BLaER1 (cell line): ENCODE measurements at regions not wholly inside any gene's neighbourhood (a gene's known extent, or its start where the extent isn't known, plus 50 kb on each side); places are given as distances from the start of the nearest gene placed in this dataset.
A peak's percentile ranks its signal among the peaks of the same experiment; 100 is the strongest.

Source experiments
- H3K27ac ChIP-seq: shearing (Covaris generic); formaldehyde crosslinking; 2 replicates; pipeline ENCODE4 v1.8.1; 2022
- H3K27me3 ChIP-seq: shearing (Covaris generic); formaldehyde crosslinking; 2 replicates; pipeline ENCODE4 v1.8.1; 2022
- H3K36me3 ChIP-seq: shearing (Covaris generic); formaldehyde crosslinking; 2 replicates; pipeline ENCODE4 v1.8.1; 2022
- H3K4me1 ChIP-seq: shearing (Covaris generic); formaldehyde crosslinking; 2 replicates; pipeline ENCODE4 v1.8.1; 2022
- H3K4me2 ChIP-seq: shearing (Covaris generic); formaldehyde crosslinking; 2 replicates; pipeline ENCODE4 v1.8.1; 2022
- H3K4me3 ChIP-seq: shearing (Covaris generic); formaldehyde crosslinking; 2 replicates; pipeline ENCODE4 v1.8.1; 2022
- H3K9ac ChIP-seq: shearing (Covaris generic); formaldehyde crosslinking; 2 replicates; pipeline ENCODE4 v1.8.1; 2022
- H3K9me3 ChIP-seq: shearing (Covaris generic); formaldehyde crosslinking; 2 replicates; pipeline ENCODE4 v1.8.1; 2022
- H4K20me1 ChIP-seq: shearing (Covaris generic); formaldehyde crosslinking; 2 replicates; pipeline ENCODE4 v1.8.1; 2022
- Cebpa-rat ChIP-seq: shearing (Covaris generic); IDR thresholded peaks from 2 replicates; pipeline ENCODE4 v1.8.1; 2022

- Histone ChIP-seq H3K27ac (no peak overlapping the region), H3K27me3 (no peaks in the 10 kb centered on the region), H3K4me1 (no peaks in the 10 kb centered on the region), H3K9ac (no peak overlapping the region), H4K20me1 (no peaks in the 10 kb centered on the region), H3K4me3 (no peak overlapping the region), H3K4me2 (no peak overlapping the region), H3K9me3 (no peaks in the 10 kb centered on the region), H3K36me3 (no peaks in the 10 kb centered on the region)
- TF ChIP-seq Cebpa-rat: no peak
Measured at GRCh38 chr1:245054507-245055270, 100.1 kb upstream of the KIF26B start.

- TF ChIP-seq Cebpa-rat: no peak
- Histone ChIP-seq H3K36me3 (peaks cover 1% of the 10 kb centered on the region; the same call in 1 of the 2 replicates), H3K4me3 (no peak overlapping the region), H3K9me3 (no peaks in the 10 kb centered on the region), H4K20me1 (no peaks in the 10 kb centered on the region), H3K4me1 (no peaks in the 10 kb centered on the region), H3K4me2 (no peak overlapping the region), H3K9ac (no peak overlapping the region), H3K27me3 (no peaks in the 10 kb centered on the region), H3K27ac (no peak overlapping the region)
Measured at GRCh38 chr1:245054105-245054504, 100.7 kb upstream of the KIF26B start.

GRCh38 chr1:245052258-245052657, 102.5 kb upstream of the KIF26B start:
- Histone ChIP-seq H3K4me2 (no peak overlapping the region), H3K36me3 (peaks cover 6% of the 10 kb centered on the region; the same call in 1 of the 2 replicates), H3K27ac (no peak overlapping the region), H3K4me1 (no peaks in the 10 kb centered on the region), H3K27me3 (no peaks in the 10 kb centered on the region), H4K20me1 (no peaks in the 10 kb centered on the region), H3K9me3 (no peaks in the 10 kb centered on the region), H3K9ac (no peak overlapping the region), H3K4me3 (no peak overlapping the region)
- TF ChIP-seq Cebpa-rat: no peak

GRCh38 chr1:245051349-245052221, 103.2 kb upstream of the KIF26B start:
- no peaks in the 10 kb centered on the region for H3K9me3 ChIP-seq
- peaks cover 6% of the 10 kb centered on the region; the same call in 1 of the 2 replicates for H3K36me3 ChIP-seq
- no peak overlapping the region for H3K4me3 ChIP-seq
- H4K20me1 ChIP-seq: no peaks in the 10 kb centered on the region
- 0 out of 2 replicates have a peak, but pooled peaks have one; percentile 15 for TF ChIP-seq Cebpa-rat
- no peak overlapping the region for H3K27ac ChIP-seq
- H3K4me2 ChIP-seq: no peak overlapping the region
- H3K4me1 ChIP-seq: no peaks in the 10 kb centered on the region
- H3K9ac ChIP-seq: no peak overlapping the region
- H3K27me3 ChIP-seq: no peaks in the 10 kb centered on the region

- no peak overlapping the region for H3K27ac ChIP-seq
Measured at GRCh38 chr1:245046769-245047168, 108.0 kb upstream of the KIF26B start.

GRCh38 chr1:245046315-245046714, 108.5 kb upstream of the KIF26B start:
- Histone ChIP-seq H4K20me1 (no peaks in the 10 kb centered on the region), H3K27me3 (no peaks in the 10 kb centered on the region), H3K36me3 (peaks cover 6% of the 10 kb centered on the region; the same call in 1 of the 2 replicates), H3K27ac (no peak overlapping the region), H3K4me3 (no peak overlapping the region), H3K4me1 (no peaks in the 10 kb centered on the region), H3K9me3 (no peaks in the 10 kb centered on the region), H3K9ac (no peak overlapping the region), H3K4me2 (no peak overlapping the region)
- no peak for TF ChIP-seq Cebpa-rat

More at GRCh38 chr1:245046769-245047168, 108.0 kb upstream of the KIF26B start:
- Histone ChIP-seq H3K27me3 (no peaks in the 10 kb centered on the region), H3K36me3 (peaks cover 6% of the 10 kb centered on the region; the same call in 1 of the 2 replicates), H3K4me1 (no peaks in the 10 kb centered on the region), H3K4me2 (no peak overlapping the region), H3K9ac (no peak overlapping the region), H3K9me3 (no peaks in the 10 kb centered on the region), H4K20me1 (no peaks in the 10 kb centered on the region), H3K4me3 (no peak overlapping the region)
- TF ChIP-seq Cebpa-rat: no peak

GRCh38 chr1:245045087-245045881, 109.5 kb upstream of the KIF26B start:
- Histone ChIP-seq H4K20me1 (no peaks in the 10 kb centered on the region), H3K4me2 (no peak overlapping the region), H3K36me3 (peaks cover 6% of the 10 kb centered on the region; the same call in 1 of the 2 replicates), H3K9ac (no peak overlapping the region), H3K9me3 (no peaks in the 10 kb centered on the region), H3K4me1 (no peaks in the 10 kb centered on the region), H3K27ac (no peak overlapping the region), H3K27me3 (no peaks in the 10 kb centered on the region), H3K4me3 (no peak overlapping the region)
- no peak for TF ChIP-seq Cebpa-rat

GRCh38 chr1:245043611-245043940, 111.2 kb upstream of the KIF26B start:
- H3K4me3 ChIP-seq: no peak overlapping the region
- no peak for TF ChIP-seq Cebpa-rat
- H3K9me3 ChIP-seq: no peaks in the 10 kb centered on the region
- no peak overlapping the region for H3K9ac ChIP-seq
- no peaks in the 10 kb centered on the region for H3K27me3 ChIP-seq
- H3K4me2 ChIP-seq: no peak overlapping the region
- no peak overlapping the region for H3K27ac ChIP-seq
- H3K4me1 ChIP-seq: no peaks in the 10 kb centered on the region
- no peaks in the 10 kb centered on the region for H3K36me3 ChIP-seq
- no peaks in the 10 kb centered on the region for H4K20me1 ChIP-seq

- H3K4me3 ChIP-seq: no peak overlapping the region
- no peaks in the 10 kb centered on the region for H3K4me1 ChIP-seq
- peaks cover 6% of the 10 kb centered on the region for H3K9me3 ChIP-seq
- no peaks in the 10 kb centered on the region for H3K27me3 ChIP-seq
- H3K4me2 ChIP-seq: no peak overlapping the region
- no peak for TF ChIP-seq Cebpa-rat
- H4K20me1 ChIP-seq: no peaks in the 10 kb centered on the region
- H3K36me3 ChIP-seq: no peaks in the 10 kb centered on the region
- H3K9ac ChIP-seq: no peak overlapping the region
- H3K27ac ChIP-seq: no peak overlapping the region
Measured at GRCh38 chr1:245041058-245041698, 113.6 kb upstream of the KIF26B start.
